NCI-H1105 treated with DMSO at 0.1 percent for 48 hours (cell line): ENCODE measurements at regions not wholly inside any gene's neighbourhood (a gene's known extent, or its start where the extent isn't known, plus 50 kb on each side); places are given as distances from the start of the nearest gene placed in this dataset.
"Not testable (repeated sequence)": the region's sequence is repeated elsewhere in the genome, so short reads cannot be mapped to it uniquely, and the experiment has no call there.

ENCODE experiments used
- DNase-seq: peaks from one replicate; lab custom pipeline; 2025; lab: John Stamatoyannopoulos, UW

DNA sequence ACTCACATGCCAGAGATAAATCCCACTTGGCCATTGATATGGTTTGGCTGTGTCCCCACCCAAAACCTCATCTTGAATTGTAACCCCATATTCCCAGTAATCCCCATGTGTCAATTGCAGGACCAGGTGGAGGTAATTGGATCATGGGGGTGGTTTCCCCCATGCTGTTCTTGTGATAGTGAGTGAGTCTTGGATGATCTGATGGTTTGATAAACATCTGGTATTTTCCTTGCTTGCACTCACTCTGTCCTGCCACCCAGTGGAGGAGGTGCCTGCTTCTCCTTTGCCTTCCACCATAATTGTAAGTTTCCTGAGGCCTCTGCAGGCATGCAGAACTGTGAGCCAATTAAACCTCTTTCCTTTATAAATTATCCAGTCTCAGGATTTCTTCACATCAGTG is 50.4 kb upstream of the B3GAT2 start:
- not testable (repeated sequence) for DNase-seq

DNA sequence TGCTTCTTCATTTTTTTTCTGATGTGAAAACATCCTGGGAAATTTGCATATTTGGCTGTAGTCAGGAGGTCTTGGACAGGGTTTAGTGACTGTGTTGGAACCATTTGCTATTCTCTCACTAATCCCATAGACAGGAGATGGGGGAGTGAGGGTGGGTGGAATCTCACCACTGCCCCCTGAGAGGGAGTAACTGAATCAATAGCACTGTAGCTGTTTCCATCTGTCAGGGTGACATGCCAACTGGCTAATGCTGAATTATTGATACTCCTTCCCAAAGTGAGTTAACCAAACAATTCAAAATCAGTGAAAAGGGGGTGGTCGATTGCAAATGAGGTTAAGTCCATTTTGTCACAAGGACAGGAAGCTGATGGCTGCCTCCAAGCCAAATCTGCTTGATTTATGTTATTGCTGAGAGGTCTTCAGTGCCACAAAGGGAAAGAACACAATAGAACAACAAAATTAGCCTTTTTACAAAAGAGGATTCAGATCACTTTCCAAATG is 55.1 kb upstream of the B3GAT2 start:
- DNase-seq: no peak

GRCh38 chr6:71012866-71013469 is 56.1 kb upstream of the B3GAT2 start:
- peak; percentile 84 for DNase-seq

- DNase-seq: no peak
Measured at GRCh38 chr6:71015392-71015791, 58.5 kb upstream of the B3GAT2 start.

DNA sequence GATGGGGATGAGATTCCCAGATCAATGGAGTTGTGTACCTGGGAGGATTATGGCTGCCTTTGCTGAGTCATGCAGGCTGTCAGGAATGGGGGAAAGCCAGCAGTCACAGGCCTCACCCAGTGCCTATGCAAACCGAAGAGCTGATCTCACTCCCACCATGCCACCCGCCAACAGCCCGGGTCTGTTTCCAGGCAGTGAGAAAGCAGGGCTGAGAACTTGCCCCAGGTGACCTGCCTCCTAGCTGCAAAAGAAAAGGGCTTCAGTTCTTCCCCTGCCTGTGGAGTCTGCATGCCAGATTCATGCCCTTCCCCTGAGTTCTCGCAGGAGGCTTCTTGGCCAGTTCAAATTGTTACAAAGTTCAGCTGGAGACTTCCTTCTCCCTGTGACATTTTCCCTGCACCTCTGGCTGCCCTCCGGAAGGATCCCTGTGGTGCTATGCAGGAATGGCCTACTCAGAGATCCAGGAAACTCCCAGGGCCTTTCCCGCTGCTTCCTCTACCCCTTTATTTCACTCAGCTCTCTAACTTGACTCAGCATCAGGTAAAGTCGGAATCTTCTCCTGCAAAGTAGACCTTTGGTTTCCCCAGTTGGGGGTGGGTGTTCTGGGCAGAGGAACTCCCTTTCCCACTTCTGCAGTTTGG is 71.5 kb upstream of the B3GAT2 start:
- DNase-seq: no peak

DNA sequence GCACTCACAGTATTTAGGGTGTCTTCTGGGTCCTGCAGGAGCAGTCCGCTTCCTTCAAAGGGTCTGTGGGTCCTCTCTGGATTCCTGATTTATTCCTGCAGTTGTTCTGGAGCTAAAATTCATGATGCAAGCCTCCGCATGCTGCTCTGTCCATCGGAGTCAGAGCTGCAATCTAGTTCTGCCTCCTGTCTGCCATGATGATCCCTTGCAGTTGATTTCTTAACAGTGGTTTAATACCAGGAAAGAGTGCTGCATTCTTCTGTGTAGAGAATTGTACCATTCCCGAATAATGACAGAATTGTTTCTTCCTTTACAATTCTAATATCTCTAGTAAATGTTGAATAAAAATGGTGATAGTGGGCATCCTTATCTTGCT is 72.0 kb upstream of the B3GAT2 start:
- no peak for DNase-seq

GRCh38 chr6:71029555-71029954 is 72.7 kb upstream of the B3GAT2 start:
- peak; percentile 52 for DNase-seq

GRCh38 chr6:71031912-71032311 is 75.1 kb upstream of the B3GAT2 start:
- no peak for DNase-seq

DNA sequence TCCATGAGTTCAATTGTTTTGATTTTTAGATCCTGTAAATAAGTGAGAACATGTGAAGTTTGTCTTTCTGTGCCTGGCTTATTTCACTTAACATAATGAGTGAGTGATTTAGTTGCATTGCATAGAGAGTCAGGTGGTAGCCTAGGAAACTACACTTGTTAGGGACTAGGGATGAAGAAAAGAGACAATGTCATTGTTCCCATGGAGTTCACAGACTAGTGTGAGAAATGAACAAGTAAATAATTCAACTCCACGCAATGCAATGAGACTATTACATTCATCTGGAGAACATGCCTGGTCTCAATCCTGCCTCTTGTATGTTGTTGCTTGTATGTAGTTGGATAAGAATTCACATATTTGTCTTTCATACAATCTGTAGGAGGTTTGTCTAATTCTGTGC is 76.3 kb upstream of the B3GAT2 start:
- DNase-seq: no peak

GRCh38 chr6:71033890-71034289 is 77.0 kb upstream of the B3GAT2 start:
- DNase-seq: no peak

DNA sequence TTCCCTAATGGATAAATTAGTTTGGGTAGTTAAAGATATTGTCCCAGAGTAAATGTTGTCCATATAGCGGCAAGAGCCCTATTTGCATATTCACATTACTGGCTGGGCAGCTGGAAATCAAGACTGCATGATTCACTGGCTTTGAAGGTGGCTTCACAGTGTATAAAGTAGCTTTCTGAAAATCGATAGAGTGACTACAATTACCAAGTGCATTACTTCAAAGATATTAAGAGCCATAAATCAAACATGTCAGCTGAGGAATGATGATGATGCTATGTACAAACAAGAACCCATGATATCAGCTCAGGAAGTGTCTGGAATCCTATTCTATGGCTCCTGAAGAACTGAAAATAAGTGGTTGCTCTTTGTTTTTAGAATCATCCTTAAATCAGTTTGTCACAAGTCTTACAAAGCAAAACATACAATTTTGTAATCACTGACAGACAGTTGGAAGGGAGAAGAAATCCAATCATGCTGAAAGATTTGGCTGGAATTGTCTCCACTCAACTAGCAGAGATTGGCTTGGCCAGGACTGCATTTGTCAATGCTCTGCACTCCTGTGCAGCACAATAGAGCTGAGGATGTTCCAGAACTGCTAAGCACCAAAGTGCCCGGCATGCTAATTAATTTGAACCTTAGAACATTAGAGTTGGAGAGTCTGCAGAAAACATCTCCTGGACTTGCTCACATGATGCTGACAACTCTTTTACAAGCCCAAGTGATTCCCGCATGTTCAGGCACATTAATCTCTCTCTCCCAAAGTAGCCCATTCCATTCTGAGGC is 77.9 kb upstream of the B3GAT2 start:
- peak; percentile 18 for DNase-seq

DNA sequence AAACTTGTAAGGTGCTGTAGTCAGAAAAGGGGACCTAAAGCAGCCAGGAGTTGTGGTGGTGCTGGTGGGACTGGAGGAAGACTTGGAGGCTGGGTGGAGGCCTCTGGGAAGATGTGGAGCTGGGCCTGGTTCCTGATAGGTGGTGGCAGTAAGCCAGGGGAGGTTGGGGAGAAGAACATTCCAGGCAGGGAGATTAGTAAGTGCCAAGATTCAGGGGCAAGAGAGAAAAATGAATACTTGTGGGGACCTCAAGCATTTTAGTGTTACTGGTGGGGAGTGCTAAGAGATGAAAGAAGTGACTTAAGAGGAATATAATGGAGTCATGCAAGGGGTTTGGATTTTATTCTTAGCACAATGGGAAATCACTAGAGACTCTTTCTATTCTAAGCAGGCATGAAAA is 79.0 kb upstream of the B3GAT2 start:
- DNase-seq: no peak

DNA sequence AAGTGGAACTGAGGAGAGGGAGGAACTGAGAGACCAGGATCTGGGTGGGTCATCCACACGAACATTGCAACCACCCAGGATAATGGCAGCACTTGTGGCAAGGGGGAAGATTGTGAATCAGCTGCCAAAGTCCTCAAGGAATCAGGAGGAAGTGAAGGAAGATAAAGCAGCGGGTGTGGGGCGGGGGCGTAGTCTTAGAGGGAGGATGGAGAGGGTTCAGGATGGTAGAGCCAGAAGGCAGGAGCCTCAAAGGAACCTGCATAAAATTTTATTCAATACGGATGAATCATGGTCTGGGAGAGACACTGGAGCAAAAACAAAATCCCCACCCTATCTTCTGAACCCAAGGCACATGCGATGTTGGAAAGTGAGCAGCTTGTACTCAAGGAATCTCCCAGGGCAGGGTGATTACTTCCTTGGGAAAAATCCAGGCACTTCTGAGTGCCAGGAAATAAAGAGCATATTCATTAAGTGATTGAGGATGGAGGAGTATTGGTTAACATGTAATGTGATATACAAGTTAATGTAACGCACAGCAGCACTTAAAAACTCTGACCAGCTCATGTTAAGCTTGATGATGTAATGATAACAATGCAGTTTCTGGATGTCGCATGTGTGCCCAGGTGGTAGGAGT is 82.0 kb upstream of the B3GAT2 start:
- peak; percentile 13 for DNase-seq

- DNase-seq: no peak
Measured at GRCh38 chr6:71040043-71040442, 83.2 kb upstream of the B3GAT2 start.

- DNase-seq: no peak
Measured at GRCh38 chr6:71040841-71041240, 84.0 kb upstream of the B3GAT2 start.

- DNase-seq: no peak
Measured at GRCh38 chr6:71043902-71044301, 87.0 kb upstream of the B3GAT2 start.

DNA sequence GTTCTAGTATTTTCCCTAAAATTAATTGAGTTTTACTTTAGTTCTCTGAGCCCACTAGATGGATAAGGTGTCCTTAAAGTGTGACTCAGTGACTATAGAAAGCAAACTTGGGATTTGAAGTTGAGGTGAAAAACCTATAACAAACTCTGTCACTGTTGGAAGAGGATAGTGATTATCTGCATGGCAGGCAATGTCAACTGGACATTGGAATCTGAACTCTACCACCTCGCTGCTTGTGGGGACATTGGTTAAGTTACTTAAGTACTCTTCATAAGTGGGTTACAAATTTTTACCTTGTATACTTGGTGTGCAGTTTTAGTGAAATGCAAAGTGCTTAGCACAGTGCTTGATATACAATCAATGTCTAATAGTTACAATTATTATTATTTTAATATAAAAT is 87.9 kb upstream of the B3GAT2 start:
- DNase-seq: no peak

DNA sequence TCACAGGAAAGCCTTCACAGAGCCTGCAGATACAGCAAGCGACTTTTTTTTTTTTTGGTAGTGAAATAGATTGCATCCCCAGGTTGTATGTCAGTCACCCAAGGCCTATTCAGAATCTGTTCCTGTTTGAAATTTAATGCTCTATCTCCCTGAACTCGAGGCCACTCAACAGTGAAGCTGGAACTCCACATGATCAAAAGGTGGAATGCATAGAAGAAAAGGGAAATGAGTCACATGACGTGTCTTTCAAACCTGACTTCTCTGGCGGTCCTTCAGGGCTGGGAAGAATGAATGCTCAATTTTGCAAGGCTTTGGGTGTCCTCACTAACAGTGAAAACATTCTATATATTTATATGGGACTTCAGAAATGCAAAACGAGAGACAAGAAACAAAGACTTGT is 88.4 kb upstream of the B3GAT2 start:
- DNase-seq: no peak

GRCh38 chr6:71047417-71047816 is 90.6 kb upstream of the B3GAT2 start:
- no peak for DNase-seq

- no peak for DNase-seq
Measured at GRCh38 chr6:71048320-71049164, 91.7 kb upstream of the B3GAT2 start.

- DNase-seq: no peak
Measured at GRCh38 chr6:71049198-71049770, 92.4 kb upstream of the B3GAT2 start.
